Endothelial cell of hepatic sinusoid (primary cell): ENCODE measurements at regions not wholly inside any gene's neighbourhood (a gene's known extent, or its start where the extent isn't known, plus 50 kb on each side); places are given as distances from the start of the nearest gene placed in this dataset.

Experiments
- in situ Hi-C: cut with HindIII; loops from 2 replicates; pipeline ENCODE4 v1.10.0; 2017; ENCODE audit warnings: low sequenced_read_pairs

- in situ Hi-C loops, result no loop called here
Measured at GRCh38 chr2:129457277-129457818, 522.1 kb upstream of the RAB6C start.

- in situ Hi-C loops, result no loop called here
Measured at GRCh38 chr2:129458006-129458405, 521.5 kb upstream of the RAB6C start.

- in situ Hi-C loops, result no loop called here
Measured at GRCh38 chr2:129458436-129458835, 521.0 kb upstream of the RAB6C start.

DNA sequence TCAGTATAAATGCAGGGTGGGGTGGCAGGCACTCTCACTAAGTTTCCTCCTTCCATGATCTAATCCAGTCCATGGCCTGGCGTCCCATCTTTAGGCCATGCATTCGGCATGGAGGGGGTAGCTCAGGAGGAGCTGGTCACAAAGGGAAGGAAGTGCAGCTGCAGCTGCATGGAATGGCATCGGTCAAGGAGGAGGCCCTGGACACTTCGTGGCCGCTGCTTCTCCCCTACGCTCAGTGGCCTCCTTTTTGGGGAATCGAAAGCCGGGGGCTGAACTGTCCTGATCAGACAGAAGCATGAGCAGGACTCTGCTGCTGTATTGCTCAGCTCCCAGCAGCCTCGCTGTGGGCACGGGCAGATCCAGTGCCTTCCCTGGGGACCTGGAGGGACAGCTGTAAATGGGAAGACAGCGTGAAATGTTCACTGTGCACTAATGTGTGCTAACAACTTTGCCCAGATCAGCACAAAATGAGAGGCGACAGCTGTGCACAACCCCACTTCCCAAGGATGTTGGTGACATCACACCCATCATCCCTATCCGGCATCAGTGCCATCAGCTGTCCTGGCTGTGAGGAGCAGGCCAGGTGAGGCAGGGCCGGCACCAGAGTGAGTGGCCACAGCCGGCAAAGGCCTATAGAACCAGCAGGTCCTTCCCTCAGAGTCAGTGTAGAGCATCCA, 520.1 kb upstream of the RAB6C start:
- in situ Hi-C loops, result no loop called here

- in situ Hi-C loops, result no loop called here
Measured at GRCh38 chr2:129459881-129460280, 519.6 kb upstream of the RAB6C start.

- in situ Hi-C loops, result no loop called here
Measured at GRCh38 chr2:129460299-129461198, 518.9 kb upstream of the RAB6C start.

- in situ Hi-C loops, result no loop called here
Measured at GRCh38 chr2:129462349-129462748, 517.1 kb upstream of the RAB6C start.

DNA sequence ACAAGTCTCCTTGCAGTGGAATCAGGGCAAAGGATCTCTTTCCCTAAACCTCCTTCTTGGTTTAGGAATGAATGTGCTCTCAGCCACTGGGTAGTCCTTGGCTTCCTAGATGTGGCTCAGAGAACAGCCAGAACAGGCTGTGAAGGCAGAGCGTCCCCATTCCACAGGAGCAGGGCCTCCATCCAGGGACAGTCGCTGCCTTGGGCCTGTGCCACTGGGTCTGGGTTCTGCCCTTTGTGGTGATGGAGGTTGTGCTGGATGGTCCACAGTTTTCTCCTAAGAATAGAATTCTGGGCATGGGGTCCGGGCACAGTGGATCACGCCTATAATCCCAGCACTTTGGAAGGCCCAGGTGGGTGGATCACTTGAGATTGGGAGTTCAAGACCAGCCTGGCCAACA, 516.5 kb upstream of the RAB6C start:
- in situ Hi-C loops, result no loop called here

DNA sequence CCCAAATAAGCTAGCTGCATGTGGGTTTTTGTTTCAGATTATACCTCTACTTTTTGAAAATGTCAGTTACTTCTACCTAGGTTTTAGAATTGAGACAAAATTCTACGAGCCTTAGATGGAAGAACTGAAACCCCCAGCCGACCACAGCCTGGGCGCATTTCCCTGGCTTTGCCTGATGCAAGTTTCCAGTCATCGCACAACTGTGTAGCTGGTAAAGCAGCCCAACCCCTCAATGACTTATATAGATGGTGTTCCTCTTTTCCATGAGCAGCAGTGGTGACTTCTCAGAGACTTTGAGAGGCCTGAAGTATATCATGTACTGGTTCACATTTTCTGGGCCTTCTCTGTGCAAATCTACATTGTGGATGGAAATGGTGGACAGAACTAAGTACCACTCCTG, 515.4 kb upstream of the RAB6C start:
- in situ Hi-C loops, result no loop called here

DNA sequence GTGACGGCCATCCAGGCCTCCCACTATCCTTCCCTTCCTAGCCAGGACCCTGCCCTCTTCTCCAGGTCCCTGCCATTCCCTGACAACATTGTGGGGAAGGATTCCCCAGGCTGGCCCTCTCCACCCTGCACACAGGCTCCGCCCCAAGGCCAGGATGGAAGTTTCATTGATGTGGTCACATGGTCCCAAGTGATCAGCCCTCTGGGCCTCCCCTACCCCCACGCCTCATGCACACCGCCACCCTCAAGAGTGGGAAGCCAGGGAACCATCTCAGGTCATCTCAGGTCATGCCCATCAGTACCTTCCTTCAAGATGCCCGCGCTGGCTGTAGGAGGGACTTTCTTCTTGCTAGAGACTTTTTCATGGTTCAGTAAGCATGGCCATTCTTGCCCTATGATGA, 514.8 kb upstream of the RAB6C start:
- in situ Hi-C loops, result no loop called here

DNA sequence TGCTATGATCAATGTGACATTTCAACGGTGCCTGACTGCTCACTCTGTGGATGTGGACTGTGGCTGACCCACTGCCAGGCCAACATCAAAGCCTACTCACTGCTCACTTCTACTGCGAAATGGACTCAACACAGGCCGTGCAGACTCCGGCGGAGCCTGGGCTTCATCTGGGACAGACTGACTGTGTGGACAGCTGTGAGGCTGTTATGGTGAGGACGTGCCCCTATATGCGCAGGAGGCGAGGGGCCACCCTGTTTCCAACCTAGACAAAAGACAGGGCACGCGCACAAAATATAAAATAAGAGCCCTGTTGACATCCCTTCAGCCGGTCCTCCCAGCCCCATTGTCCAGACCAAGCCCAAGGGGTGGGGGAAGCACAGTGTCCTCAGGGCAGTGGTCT, 514.4 kb upstream of the RAB6C start:
- in situ Hi-C loops, result no loop called here

GRCh38 chr2:129466389-129466788, 513.1 kb upstream of the RAB6C start:
- in situ Hi-C loops, result no loop called here

- in situ Hi-C loops, result no loop called here
Measured at GRCh38 chr2:129467012-129467779, 512.3 kb upstream of the RAB6C start.

GRCh38 chr2:129467941-129468340, 511.5 kb upstream of the RAB6C start:
- in situ Hi-C loops, result no loop called here

DNA sequence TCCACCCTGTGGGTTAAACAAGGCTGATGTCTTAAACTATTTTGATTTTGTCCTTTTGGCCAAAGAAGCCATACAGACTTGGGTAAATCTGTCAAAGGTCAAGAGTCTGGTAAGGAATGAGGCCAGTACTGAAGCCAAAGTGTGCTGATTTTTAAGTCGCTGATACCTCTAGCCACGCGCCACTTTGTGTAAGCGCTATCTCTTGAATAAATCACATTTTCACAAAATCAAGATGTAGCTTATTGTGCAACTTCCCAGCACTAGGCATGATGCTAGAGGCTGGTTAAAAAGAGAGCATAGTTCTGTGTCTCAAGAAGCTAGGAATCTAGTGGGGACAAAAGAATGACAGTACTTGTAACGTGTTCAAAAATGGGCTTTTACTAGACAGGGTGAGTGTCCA, 510.6 kb upstream of the RAB6C start:
- in situ Hi-C loops, result no loop called here

DNA sequence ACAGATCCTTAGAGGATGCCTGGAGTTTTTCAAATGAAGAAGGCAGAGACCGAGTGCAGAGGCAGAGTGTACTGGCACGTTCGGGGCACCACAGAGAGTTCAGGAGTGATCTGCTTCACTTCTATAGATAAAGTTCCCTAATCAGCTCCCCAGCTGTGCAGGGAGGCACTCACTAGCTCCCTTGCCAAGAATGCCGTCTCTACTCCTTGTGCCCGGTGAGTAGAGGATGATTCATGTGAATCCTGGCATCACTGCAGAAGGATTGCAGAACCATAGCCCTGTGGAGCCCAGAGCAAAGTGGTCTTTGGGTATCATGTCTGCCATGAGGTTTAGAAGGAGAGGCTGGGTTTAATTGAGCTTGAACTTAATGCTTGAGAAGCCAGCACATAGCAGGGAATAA, 510.1 kb upstream of the RAB6C start:
- in situ Hi-C loops, result no loop called here

DNA sequence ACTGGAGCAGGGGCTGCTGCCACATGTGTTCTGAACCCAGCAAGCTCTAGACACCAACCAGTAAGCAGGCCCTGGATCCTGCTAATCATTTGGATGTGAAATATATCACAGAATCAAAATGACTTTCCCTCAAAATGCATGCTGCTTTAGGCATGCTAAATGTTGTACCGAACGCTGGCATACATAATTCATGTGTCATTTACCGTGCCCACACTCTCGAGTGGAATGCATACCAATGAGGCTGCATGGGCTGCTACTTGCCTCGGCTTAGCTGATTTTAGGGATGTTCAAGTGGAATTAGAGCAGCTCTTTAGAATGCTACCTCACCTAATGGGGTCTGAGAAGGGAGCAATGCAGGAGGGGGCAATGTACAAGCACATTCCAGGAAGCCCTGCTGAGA, 509.6 kb upstream of the RAB6C start:
- in situ Hi-C loops, result no loop called here

DNA sequence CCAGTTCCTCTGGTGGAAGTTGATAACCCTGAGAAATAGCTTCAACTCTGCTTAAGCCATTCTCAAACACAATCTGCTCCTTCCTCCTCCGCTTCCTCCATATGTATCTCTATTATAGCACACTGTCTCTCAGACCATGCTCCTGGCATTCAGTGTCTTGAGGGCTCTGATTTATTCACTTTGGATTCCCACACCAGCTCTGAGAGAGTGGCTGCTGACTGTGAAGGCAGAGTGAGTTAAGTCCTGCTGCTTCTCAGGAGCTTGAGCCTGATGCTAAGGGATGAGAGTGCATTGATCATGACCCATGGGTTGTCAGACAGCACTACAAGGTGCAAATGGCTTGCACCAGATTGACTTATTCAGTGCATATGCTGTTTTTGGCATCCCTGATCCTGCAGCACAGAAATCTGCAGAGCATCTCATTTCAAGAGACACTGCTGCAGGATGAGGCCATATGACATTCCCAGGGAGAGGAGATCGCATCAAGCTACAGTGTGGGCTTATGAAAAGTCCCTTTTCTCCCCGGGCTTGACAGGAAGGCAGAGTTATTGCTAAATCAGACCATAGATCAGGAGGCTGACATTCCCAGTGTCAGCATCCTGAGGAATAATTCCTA, 500.5 kb upstream of the RAB6C start:
- in situ Hi-C loops, result no loop called here

DNA sequence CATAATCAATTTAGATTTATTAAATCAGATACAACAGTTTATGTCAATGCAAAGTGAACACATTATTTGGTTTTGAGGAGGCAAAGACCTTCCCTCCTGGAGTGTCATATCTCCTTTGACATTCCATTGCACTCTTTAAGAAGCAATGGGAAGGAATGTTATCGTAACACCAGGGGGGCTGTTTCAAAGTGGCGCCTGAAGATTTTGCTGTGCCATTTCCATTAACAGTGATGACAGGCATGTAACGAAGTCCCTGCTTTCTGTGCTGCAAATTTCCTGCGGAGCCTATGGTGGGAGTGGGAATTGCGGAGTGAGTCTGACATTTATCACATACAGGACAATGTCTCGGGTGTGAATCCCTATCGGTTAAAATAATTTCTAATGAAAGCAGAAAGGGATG, 499.6 kb upstream of the RAB6C start:
- in situ Hi-C loops, result no loop called here

DNA sequence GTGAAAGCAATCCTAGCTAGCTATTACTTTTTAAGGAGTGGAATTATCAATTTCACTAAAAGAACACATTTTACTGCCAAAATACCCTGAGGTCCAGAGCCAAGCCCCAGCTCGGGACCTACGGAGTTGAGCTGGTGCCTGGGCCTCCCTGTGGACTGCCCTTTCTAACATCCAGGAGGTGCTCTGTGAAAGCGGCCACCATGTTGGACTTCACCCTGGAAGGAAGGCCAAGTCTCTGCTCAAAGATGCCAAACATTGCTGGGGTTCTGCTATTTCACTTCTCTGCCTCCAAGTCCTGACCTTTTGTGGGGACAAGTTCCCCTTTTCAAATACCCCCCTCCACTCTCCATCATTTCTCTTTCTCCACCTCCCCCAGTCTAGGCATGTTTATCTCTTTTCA, 498.7 kb upstream of the RAB6C start:
- in situ Hi-C loops, result no loop called here
